Neural cell (in vitro differentiated cells): ENCODE measurements at regions not wholly inside any gene's neighbourhood (a gene's known extent, or its start where the extent isn't known, plus 50 kb on each side); places are given as distances from the start of the nearest gene placed in this dataset.

Experiments
- H2AFZ ChIP-seq: fragments of 200-600, 300-800 bp; sonication (generic), shearing (Covaris generic); 2 replicates; pipeline ENCODE4 v1.6.0; 2014; ENCODE audit warnings: low read depth, mild to moderate bottlenecking, antibody characterized with exemption, low read length, moderate library complexity
- H3F3A ChIP-seq: fragments of 200-600 bp; shearing (Covaris generic); 2 replicates; pipeline ENCODE4 v1.6.1; 2016; ENCODE audit warnings: mild to moderate bottlenecking, moderate library complexity, mixed read lengths, antibody characterized with exemption, low read length; ENCODE audit not compliant: insufficient read depth, poor library complexity, severe bottlenecking
- H3K27ac ChIP-seq: fragments of 200-600, 300-800 bp; sonication (generic), shearing (Covaris generic); 2 replicates; pipeline ENCODE4 v1.5.1; 2014; ENCODE audit warnings: mild to moderate bottlenecking, low read length, moderate library complexity
- H3K27me3 ChIP-seq: fragments of 300-800, 200-600 bp; sonication (generic), shearing (Covaris generic); 2 replicates; pipeline ENCODE4 v1.6.0; 2014; ENCODE audit warnings: mild to moderate bottlenecking, low read depth, low read length, moderate library complexity; ENCODE audit not compliant: insufficient read depth
- H3K36me3 ChIP-seq: fragments of 300-800, 200-600 bp; sonication (generic), shearing (Covaris generic); 2 replicates; pipeline ENCODE4 v1.5.1; 2014; ENCODE audit warnings: mild to moderate bottlenecking, antibody characterized with exemption, low read length, moderate library complexity; ENCODE audit not compliant: insufficient read depth
- H3K4me2 ChIP-seq: fragments of 300-800, 200-600 bp; sonication (generic), shearing (Covaris generic); 2 replicates; pipeline ENCODE4 v1.6.0; 2014; ENCODE audit warnings: mild to moderate bottlenecking, low read length
- H3K4me3 ChIP-seq: fragments of 300-800, 200-600 bp; sonication (generic), shearing (Covaris generic); 2 replicates; pipeline ENCODE4 v1.5.1; 2014; ENCODE audit warnings: mild to moderate bottlenecking, low read length, moderate library complexity
- H3K79me2 ChIP-seq: fragments of 200-600 bp; shearing (Covaris generic); replicated peaks from 2 replicates; pipeline ENCODE4 v1.6.0; 2014; ENCODE audit warnings: mild to moderate bottlenecking, low read length, moderate library complexity; ENCODE audit not compliant: insufficient read depth
- H3K9ac ChIP-seq: fragments of 300-800, 200-600 bp; sonication (generic), shearing (Covaris generic); 2 replicates; pipeline ENCODE4 v1.6.1; 2016; ENCODE audit warnings: mild to moderate bottlenecking, low read length, mixed read lengths
- H3K9me2 ChIP-seq: fragments of 200-600 bp; shearing (Covaris generic); 2 replicates; pipeline ENCODE4 v1.6.1; 2016; ENCODE audit warnings: mild to moderate bottlenecking, low read length, mixed read lengths; ENCODE audit not compliant: insufficient read depth
- H3K9me3 ChIP-seq: fragments of 200-600, 300-800 bp; sonication (generic), shearing (Covaris generic); 2 replicates; pipeline ENCODE4 v1.6.1; 2016; ENCODE audit warnings: mild to moderate bottlenecking, mixed run types, low read length, moderate library complexity, mixed read lengths
- H4K20me1 ChIP-seq: fragments of 200-600 bp; shearing (Covaris generic); 2 replicates; pipeline ENCODE4 v1.6.1; 2016; ENCODE audit warnings: mild to moderate bottlenecking, mixed run types; ENCODE audit not compliant: insufficient read depth
- EP300 ChIP-seq: fragments of 450-650 bp; conservative IDR thresholded peaks from 2 replicates; pipeline ENCODE4 v1.6.1; 2014; ENCODE audit warnings: antibody characterized with exemption, mild to moderate bottlenecking, moderate library complexity; ENCODE audit not compliant: poor library complexity, severe bottlenecking
- EZH2 ChIP-seq: fragments of 200-600, 300-800 bp; shearing (Covaris generic), sonication (generic); IDR thresholded peaks from 2 replicates; pipeline ENCODE4 v1.6.1; 2014; ENCODE audit warnings: antibody characterized with exemption, low read length, borderline replicate concordance, mild to moderate bottlenecking; ENCODE audit not compliant: insufficient read depth, poor library complexity, severe bottlenecking
- MXI1 ChIP-seq: fragments of 450-650 bp; conservative IDR thresholded peaks from 2 replicates; pipeline ENCODE4 v1.6.1; 2014; ENCODE audit warnings: antibody characterized with exemption, mild to moderate bottlenecking; ENCODE audit not compliant: poor library complexity, severe bottlenecking
- POLR2AphosphoS5 ChIP-seq: IDR thresholded peaks from 2 replicates; pipeline ENCODE4 v1.6.1; 2012
- RAD21 ChIP-seq: fragments of 450-650 bp; conservative IDR thresholded peaks from 2 replicates; pipeline ENCODE4 v1.6.1; 2014; ENCODE audit warnings: antibody characterized with exemption, mild to moderate bottlenecking, moderate library complexity
- SMC3 ChIP-seq: fragments of 450-650 bp; conservative IDR thresholded peaks from 2 replicates; pipeline ENCODE4 v1.6.1; 2014; ENCODE audit warnings: antibody characterized with exemption, mild to moderate bottlenecking, moderate library complexity; ENCODE audit not compliant: poor library complexity
- TAF1 ChIP-seq: IDR thresholded peaks from 2 replicates; pipeline ENCODE4 v1.6.1; 2012; ENCODE audit warnings: low read depth
- TF ChIP-seq, protein P1 (sequence below): IDR thresholded peaks from 2 replicates; pipeline ENCODE4 v1.6.1; 2012; ENCODE audit warnings: borderline replicate concordance
- TF ChIP-seq, protein P2 (sequence below): fragments of 450-650 bp; IDR thresholded peaks from 2 replicates; pipeline ENCODE4 v1.5.1; 2014; ENCODE audit warnings: antibody characterized with exemption, mild to moderate bottlenecking, moderate library complexity; ENCODE audit not compliant: poor library complexity, severe bottlenecking

DNA sequence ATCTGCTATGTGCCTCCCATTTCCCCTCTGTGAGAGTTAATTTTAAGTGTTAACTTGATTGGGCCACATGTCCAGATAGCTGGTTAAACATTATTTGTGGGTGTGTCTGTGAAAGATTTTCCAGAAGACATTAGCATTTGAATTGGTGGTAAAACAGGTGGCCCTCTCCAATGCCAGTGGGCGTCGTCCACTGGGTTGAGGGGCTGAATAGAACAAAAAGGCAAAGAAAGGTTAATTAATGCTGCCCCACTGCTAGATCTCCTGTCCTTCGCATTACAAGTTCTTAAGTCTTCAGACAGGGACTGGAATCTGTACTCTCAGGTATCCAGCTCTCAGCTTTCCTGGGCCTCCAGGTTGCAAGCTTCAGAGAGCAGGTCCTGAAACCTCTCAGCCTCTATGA, 1160.9 kb upstream of the LRRN3 start:
- no peak overlapping the region for H3K9ac ChIP-seq
- no peaks in the 10 kb centered on the region for H3K36me3 ChIP-seq
- no peak overlapping the region for H2AFZ ChIP-seq
- no peak overlapping the region for H3K4me2 ChIP-seq
- H3F3A ChIP-seq: no peaks in the 10 kb centered on the region
- no peak overlapping the region for H3K27ac ChIP-seq
- no peaks in the 10 kb centered on the region for H3K9me3 ChIP-seq
- TF ChIP-seq, protein P1, sequence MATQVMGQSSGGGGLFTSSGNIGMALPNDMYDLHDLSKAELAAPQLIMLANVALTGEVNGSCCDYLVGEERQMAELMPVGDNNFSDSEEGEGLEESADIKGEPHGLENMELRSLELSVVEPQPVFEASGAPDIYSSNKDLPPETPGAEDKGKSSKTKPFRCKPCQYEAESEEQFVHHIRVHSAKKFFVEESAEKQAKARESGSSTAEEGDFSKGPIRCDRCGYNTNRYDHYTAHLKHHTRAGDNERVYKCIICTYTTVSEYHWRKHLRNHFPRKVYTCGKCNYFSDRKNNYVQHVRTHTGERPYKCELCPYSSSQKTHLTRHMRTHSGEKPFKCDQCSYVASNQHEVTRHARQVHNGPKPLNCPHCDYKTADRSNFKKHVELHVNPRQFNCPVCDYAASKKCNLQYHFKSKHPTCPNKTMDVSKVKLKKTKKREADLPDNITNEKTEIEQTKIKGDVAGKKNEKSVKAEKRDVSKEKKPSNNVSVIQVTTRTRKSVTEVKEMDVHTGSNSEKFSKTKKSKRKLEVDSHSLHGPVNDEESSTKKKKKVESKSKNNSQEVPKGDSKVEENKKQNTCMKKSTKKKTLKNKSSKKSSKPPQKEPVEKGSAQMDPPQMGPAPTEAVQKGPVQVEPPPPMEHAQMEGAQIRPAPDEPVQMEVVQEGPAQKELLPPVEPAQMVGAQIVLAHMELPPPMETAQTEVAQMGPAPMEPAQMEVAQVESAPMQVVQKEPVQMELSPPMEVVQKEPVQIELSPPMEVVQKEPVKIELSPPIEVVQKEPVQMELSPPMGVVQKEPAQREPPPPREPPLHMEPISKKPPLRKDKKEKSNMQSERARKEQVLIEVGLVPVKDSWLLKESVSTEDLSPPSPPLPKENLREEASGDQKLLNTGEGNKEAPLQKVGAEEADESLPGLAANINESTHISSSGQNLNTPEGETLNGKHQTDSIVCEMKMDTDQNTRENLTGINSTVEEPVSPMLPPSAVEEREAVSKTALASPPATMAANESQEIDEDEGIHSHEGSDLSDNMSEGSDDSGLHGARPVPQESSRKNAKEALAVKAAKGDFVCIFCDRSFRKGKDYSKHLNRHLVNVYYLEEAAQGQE: no peak
- TF ChIP-seq POLR2AphosphoS5 (no peak), EP300 (no peak), EZH2 (no peak), RAD21 (no peak), SMC3 (no peak), MXI1 (no peak), TAF1 (no peak)
- TF ChIP-seq, protein P2, sequence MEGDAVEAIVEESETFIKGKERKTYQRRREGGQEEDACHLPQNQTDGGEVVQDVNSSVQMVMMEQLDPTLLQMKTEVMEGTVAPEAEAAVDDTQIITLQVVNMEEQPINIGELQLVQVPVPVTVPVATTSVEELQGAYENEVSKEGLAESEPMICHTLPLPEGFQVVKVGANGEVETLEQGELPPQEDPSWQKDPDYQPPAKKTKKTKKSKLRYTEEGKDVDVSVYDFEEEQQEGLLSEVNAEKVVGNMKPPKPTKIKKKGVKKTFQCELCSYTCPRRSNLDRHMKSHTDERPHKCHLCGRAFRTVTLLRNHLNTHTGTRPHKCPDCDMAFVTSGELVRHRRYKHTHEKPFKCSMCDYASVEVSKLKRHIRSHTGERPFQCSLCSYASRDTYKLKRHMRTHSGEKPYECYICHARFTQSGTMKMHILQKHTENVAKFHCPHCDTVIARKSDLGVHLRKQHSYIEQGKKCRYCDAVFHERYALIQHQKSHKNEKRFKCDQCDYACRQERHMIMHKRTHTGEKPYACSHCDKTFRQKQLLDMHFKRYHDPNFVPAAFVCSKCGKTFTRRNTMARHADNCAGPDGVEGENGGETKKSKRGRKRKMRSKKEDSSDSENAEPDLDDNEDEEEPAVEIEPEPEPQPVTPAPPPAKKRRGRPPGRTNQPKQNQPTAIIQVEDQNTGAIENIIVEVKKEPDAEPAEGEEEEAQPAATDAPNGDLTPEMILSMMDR: no peak
- no peaks in the 10 kb centered on the region for H4K20me1 ChIP-seq
- no peaks in the 10 kb centered on the region for H3K79me2 ChIP-seq
- no peak overlapping the region for H3K4me3 ChIP-seq
- no peaks in the 10 kb centered on the region for H3K9me2 ChIP-seq
- no peaks in the 10 kb centered on the region for H3K27me3 ChIP-seq

DNA sequence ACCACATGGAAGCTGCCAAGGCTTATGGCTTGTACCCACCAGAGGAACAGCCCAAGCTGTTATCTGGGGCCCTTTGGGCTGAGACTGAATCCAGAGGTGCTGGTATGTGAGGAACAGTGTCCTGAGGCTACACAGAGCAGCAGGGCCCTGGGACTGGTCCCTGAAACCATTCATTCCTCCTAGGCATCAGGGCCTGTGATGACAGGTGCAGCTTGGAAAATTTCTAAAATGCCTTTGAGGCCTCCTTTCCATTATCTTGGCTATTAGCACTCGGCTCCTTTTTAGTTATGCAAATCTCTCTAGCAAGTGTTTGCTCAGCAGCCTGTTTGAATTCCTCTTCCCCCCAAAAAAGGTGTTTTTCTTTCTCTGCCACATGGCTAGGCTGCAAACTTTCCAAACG, 1151.7 kb upstream of the LRRN3 start:
- Histone ChIP-seq H3K9ac (no peak overlapping the region), H3K9me2 (no peaks in the 10 kb centered on the region), H3K27me3 (no peaks in the 10 kb centered on the region), H2AFZ (no peak overlapping the region), H3F3A (no peaks in the 10 kb centered on the region), H3K9me3 (no peaks in the 10 kb centered on the region), H4K20me1 (no peaks in the 10 kb centered on the region), H3K4me2 (no peak overlapping the region), H3K4me3 (no peak overlapping the region), H3K79me2 (no peaks in the 10 kb centered on the region), H3K36me3 (no peaks in the 10 kb centered on the region), H3K27ac (no peak overlapping the region)
- no peak for TF ChIP-seq SMC3
- no peak for TF ChIP-seq POLR2AphosphoS5
- no peak for TF ChIP-seq TAF1

DNA sequence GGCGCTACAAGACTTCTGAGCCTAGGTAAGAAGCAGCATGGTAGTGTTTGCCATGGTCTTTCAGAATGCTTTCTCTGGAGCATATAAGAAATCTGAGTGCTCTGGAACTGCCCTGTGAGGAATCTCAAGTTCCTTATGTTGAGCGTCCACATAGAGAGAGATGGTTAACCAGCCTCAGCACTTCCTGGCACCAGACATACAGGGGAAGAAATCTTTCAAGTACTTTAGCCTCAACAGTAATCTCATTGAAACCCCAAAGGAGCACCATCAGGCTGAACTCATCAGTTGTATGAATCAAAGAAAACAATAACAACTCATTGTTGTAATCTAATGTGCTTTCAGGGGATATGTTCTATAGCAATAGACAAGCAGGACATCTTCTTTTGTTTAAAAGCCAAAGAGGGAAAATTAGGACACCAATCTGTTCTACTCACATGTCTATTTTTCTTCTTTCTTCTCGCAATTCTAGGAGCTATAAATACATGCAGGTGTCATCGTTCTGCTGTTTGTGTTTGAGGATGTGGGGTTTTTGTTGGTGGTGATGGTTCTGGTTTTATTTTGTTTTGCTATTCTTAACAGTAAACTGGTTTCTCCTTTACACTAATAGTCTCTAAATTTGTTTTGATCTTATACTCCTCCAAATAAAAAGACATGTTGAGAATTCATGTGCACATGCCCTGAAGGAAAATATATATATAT, 1145.0 kb upstream of the LRRN3 start:
- H3K79me2 ChIP-seq: no peaks in the 10 kb centered on the region
- H3F3A ChIP-seq: no peaks in the 10 kb centered on the region
- TF ChIP-seq MXI1: no peak
- TF ChIP-seq POLR2AphosphoS5: no peak
- no peak for TF ChIP-seq TAF1
- no peak for TF ChIP-seq EP300
- TF ChIP-seq EZH2: no peak
- no peak for TF ChIP-seq RAD21
- no peak for TF ChIP-seq SMC3
- TF ChIP-seq, protein P1: no peak
- TF ChIP-seq, protein P2: no peak
- H3K27me3 ChIP-seq: no peaks in the 10 kb centered on the region
- H3K36me3 ChIP-seq: no peaks in the 10 kb centered on the region
- no peak overlapping the region for H3K4me2 ChIP-seq
- no peaks in the 10 kb centered on the region for H4K20me1 ChIP-seq
- H3K9me2 ChIP-seq: no peaks in the 10 kb centered on the region
- no peak overlapping the region for H3K4me3 ChIP-seq
- H2AFZ ChIP-seq: no peak overlapping the region
- H3K27ac ChIP-seq: no peak overlapping the region
- H3K9me3 ChIP-seq: no peaks in the 10 kb centered on the region
- H3K9ac ChIP-seq: no peak overlapping the region
